ENCODE measurements at regions not wholly inside any gene's neighbourhood (a gene's known extent, or its start where the extent isn't known, plus 50 kb on each side); places are given as distances from the start of the nearest gene placed in this dataset.

GRCh38 chr2:206876216-206876860 lies 63.0 kb upstream of the CPO start:
- Histone ChIP-seq H3K27me3 (ENCODE audit: insufficient read depth, low read length) (no peaks in the 10 kb centered on the region), H3K4me3 (replicated peaks in 1 of 2; ENCODE audit: low read depth in 1 of 2, low read length in 2 of 2) (no peak overlapping the region), H3K9ac (ENCODE audit: low read length) (no peak overlapping the region), H3K9me3 (ENCODE audit: control insufficient read depth in 1 of 2, insufficient read depth in 1 of 2, low read depth in 1 of 2, low read length in 2 of 2) (no peaks in the 10 kb centered on the region), H3K36me3 (ENCODE audit: control insufficient read depth in 1 of 2, insufficient read depth in 2 of 2, low read length in 2 of 2) (no peaks in the 10 kb centered on the region), H2AFZ (ENCODE audit: low read depth, low read length, poor library complexity, severe bottlenecking) (no peak overlapping the region), H3K27ac (ENCODE audit: low read depth, low read length) (no peak overlapping the region), H4K20me1 (ENCODE audit: insufficient read depth) (no peaks in the 10 kb centered on the region), H3K9me2 (ENCODE audit: insufficient read depth) (no peaks in the 10 kb centered on the region), H3K79me2 (ENCODE audit: insufficient read depth, low read length) (no peaks in the 10 kb centered on the region), H3K4me2 (ENCODE audit: low read length) (no peak overlapping the region), H3K4me1 (ENCODE audit: control insufficient read depth in 1 of 2, insufficient read depth in 2 of 2, low read length in 2 of 2) (0 out of 4 replicates have a peak, but pooled peaks cover 0 to 3% of the 10 kb centered on the region in 2 experiments)
- ATAC-seq (no peak), DNase-seq (ENCODE audit: low read depth, low spot score) (no peak)
- ChIA-PET RAD21 (ENCODE audit: low non-redundant PET in 1 of 2, low total read pairs in 2 of 2, uncharacterized antibody in 2 of 2, unreplicated experiment in 2 of 2) (no interaction called here), POLR2A (no interaction called here), CTCF (no interaction called here)
- no TSS peak for BruUV-seq (replicated peaks)
- TF ChIP-seq ELF1 (IDR thresholded peaks at IDR 0.05; ENCODE audit: borderline replicate concordance, low read depth) (no peak), TCF7L2 (IDR thresholded peaks at IDR 0.05; ENCODE audit: borderline replicate concordance, extremely low read depth, insufficient read depth, insufficient read length) (no peak), ZBTB33 (IDR thresholded peaks at IDR 0.05; ENCODE audit: extremely low read depth, insufficient replicate concordance, low read length) (no peak), CBX3 (IDR thresholded peaks at IDR 0.05; ENCODE audit: low read depth) (no peak), CEBPB (IDR thresholded peaks at IDR 0.05; ENCODE audit: low read depth) (no peak), EZH2phosphoT487 (IDR thresholded peaks at IDR 0.05; ENCODE audit: borderline replicate concordance) (no peak), ZNF274 (IDR thresholded peaks at IDR 0.05; ENCODE audit: low read depth, low read length) (no peak), SP1 (IDR thresholded peaks at IDR 0.05; ENCODE audit: low read depth) (no peak), POLR2AphosphoS5 (IDR thresholded peaks at IDR 0.05; ENCODE audit: low read depth, low read length) (no peak), POLR2A (IDR thresholded peaks at IDR 0.05; ENCODE audit: borderline replicate concordance, extremely low read depth, insufficient read depth, insufficient read length) (no peak), YY1 (IDR thresholded peaks at IDR 0.05; ENCODE audit: extremely low read depth, insufficient replicate concordance, low read depth, low read length) (no peak), RAD21 (IDR thresholded peaks at IDR 0.05; ENCODE audit: low read depth) (no peak), JUND (IDR thresholded peaks at IDR 0.05) (no peak), ZFX (IDR thresholded peaks at IDR 0.05) (no peak)
- TF ChIP-seq, protein P1, sequence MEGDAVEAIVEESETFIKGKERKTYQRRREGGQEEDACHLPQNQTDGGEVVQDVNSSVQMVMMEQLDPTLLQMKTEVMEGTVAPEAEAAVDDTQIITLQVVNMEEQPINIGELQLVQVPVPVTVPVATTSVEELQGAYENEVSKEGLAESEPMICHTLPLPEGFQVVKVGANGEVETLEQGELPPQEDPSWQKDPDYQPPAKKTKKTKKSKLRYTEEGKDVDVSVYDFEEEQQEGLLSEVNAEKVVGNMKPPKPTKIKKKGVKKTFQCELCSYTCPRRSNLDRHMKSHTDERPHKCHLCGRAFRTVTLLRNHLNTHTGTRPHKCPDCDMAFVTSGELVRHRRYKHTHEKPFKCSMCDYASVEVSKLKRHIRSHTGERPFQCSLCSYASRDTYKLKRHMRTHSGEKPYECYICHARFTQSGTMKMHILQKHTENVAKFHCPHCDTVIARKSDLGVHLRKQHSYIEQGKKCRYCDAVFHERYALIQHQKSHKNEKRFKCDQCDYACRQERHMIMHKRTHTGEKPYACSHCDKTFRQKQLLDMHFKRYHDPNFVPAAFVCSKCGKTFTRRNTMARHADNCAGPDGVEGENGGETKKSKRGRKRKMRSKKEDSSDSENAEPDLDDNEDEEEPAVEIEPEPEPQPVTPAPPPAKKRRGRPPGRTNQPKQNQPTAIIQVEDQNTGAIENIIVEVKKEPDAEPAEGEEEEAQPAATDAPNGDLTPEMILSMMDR (IDR thresholded peaks at IDR 0.05 in 2 of 3, conservative IDR thresholded peaks at IDR 0.05 in 1 of 3; ENCODE audit: borderline replicate concordance in 1 of 3, insufficient read depth in 1 of 3, low read depth in 2 of 3, low read length in 2 of 3) = no peak
- TF ChIP-seq, protein P2, sequence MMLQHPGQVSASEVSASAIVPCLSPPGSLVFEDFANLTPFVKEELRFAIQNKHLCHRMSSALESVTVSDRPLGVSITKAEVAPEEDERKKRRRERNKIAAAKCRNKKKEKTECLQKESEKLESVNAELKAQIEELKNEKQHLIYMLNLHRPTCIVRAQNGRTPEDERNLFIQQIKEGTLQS (IDR thresholded peaks at IDR 0.05) = no peak
- TF ChIP-seq, protein P3, sequence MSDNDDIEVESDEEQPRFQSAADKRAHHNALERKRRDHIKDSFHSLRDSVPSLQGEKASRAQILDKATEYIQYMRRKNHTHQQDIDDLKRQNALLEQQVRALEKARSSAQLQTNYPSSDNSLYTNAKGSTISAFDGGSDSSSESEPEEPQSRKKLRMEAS (IDR thresholded peaks at IDR 0.05) = no peak
- intact Hi-C loops (cut with micrococcal nuclease) = no loop called here

Measured in HCT116 (cell line).